ENCODE measurements at regions not wholly inside any gene's neighbourhood (a gene's known extent, or its start where the extent isn't known, plus 50 kb on each side); places are given as distances from the start of the nearest gene placed in this dataset.
"Not testable (repeated sequence)": the region's sequence is repeated elsewhere in the genome, so short reads cannot be mapped to it uniquely, and the experiment has no call there.

- DNase-seq (ENCODE audit: low read depth, low spot score) = no peak
- Histone ChIP-seq H3K9me3 (ENCODE audit: control insufficient read depth, insufficient read depth, low read length) (peaks cover 16% of the 10 kb centered on the region), H3K27me3 (ENCODE audit: control insufficient read depth, insufficient read depth, low read length) (no peaks in the 10 kb centered on the region), H3K27ac (ENCODE audit: low read depth, low read length) (no peak overlapping the region), H3K4me3 (ENCODE audit: low read depth, low read length) (no peak overlapping the region)
- no peak for TF ChIP-seq CTCF (IDR thresholded peaks at IDR 0.05; ENCODE audit: low read depth, low read length)
- ChIA-PET POLR2A (no interaction called here), CTCF (no interaction called here)
Observed at GRCh38 chr17:30677550-30678249, 146.8 kb downstream of the CRLF3 start.

GRCh38 chr17:30675777-30676492 lies 148.6 kb downstream of the CRLF3 start:
- H3K4me3 ChIP-seq (ENCODE audit: low read depth, low read length); H3K27ac ChIP-seq (ENCODE audit: low read depth, low read length); DNase-seq (ENCODE audit: low read depth, low spot score); H3K27me3 ChIP-seq (ENCODE audit: control insufficient read depth, insufficient read depth, low read length); POLR2A ChIA-PET; CTCF ChIA-PET: not testable (repeated sequence)
- peaks cover 16% of the 10 kb centered on the region for H3K9me3 ChIP-seq (ENCODE audit: control insufficient read depth, insufficient read depth, low read length)

GRCh38 chr17:30669217-30669649 lies 155.3 kb downstream of the CRLF3 start:
- H3K27me3 ChIP-seq (ENCODE audit: control insufficient read depth, insufficient read depth, low read length); H3K27ac ChIP-seq (ENCODE audit: low read depth, low read length); POLR2A ChIA-PET; DNase-seq (ENCODE audit: low read depth, low spot score); H3K9me3 ChIP-seq (ENCODE audit: control insufficient read depth, insufficient read depth, low read length); CTCF ChIA-PET; H3K4me3 ChIP-seq (ENCODE audit: low read depth, low read length): not testable (repeated sequence)

- H3K27me3 ChIP-seq (ENCODE audit: control insufficient read depth, insufficient read depth, low read length); CTCF ChIA-PET; H3K4me3 ChIP-seq (ENCODE audit: low read depth, low read length); DNase-seq (ENCODE audit: low read depth, low spot score); H3K27ac ChIP-seq (ENCODE audit: low read depth, low read length); POLR2A ChIA-PET; H3K9me3 ChIP-seq (ENCODE audit: control insufficient read depth, insufficient read depth, low read length): not testable (repeated sequence)
Observed at GRCh38 chr17:30668360-30669181, 155.9 kb downstream of the CRLF3 start.

GRCh38 chr17:30667657-30668359 lies 156.7 kb downstream of the CRLF3 start:
- not testable (repeated sequence) for H3K27ac ChIP-seq (ENCODE audit: low read depth, low read length)
- peak; percentile 44 for DNase-seq (ENCODE audit: low read depth, low spot score)

GRCh38 chr17:30666838-30667656 lies 157.4 kb downstream of the CRLF3 start:
- DNase-seq (ENCODE audit: low read depth, low spot score); H3K27me3 ChIP-seq (ENCODE audit: control insufficient read depth, insufficient read depth, low read length); H3K27ac ChIP-seq (ENCODE audit: low read depth, low read length); CTCF ChIA-PET; POLR2A ChIA-PET; H3K9me3 ChIP-seq (ENCODE audit: control insufficient read depth, insufficient read depth, low read length): not testable (repeated sequence)
- peak overlapping the region; percentile 20; the same call in 1 of the 2 replicates for H3K4me3 ChIP-seq (ENCODE audit: low read depth, low read length)

More at GRCh38 chr17:30667657-30668359, 156.7 kb downstream of the CRLF3 start:
- POLR2A ChIA-PET; H3K27me3 ChIP-seq (ENCODE audit: control insufficient read depth, insufficient read depth, low read length); CTCF ChIA-PET; H3K9me3 ChIP-seq (ENCODE audit: control insufficient read depth, insufficient read depth, low read length): not testable (repeated sequence)
- peak overlapping the region; percentile 52 for H3K4me3 ChIP-seq (ENCODE audit: low read depth, low read length)

- DNase-seq (ENCODE audit: low read depth, low spot score); H3K9me3 ChIP-seq (ENCODE audit: control insufficient read depth, insufficient read depth, low read length); H3K27ac ChIP-seq (ENCODE audit: low read depth, low read length); H3K4me3 ChIP-seq (ENCODE audit: low read depth, low read length); CTCF ChIA-PET; H3K27me3 ChIP-seq (ENCODE audit: control insufficient read depth, insufficient read depth, low read length): not testable (repeated sequence)
- POLR2A ChIA-PET = interaction anchor here (0.6 kb wide), 1 partner anchor 312 kb away, joined by 6 read pairs; no protein-coding TSS in a partner anchor
Observed at GRCh38 chr17:30663727-30664455, 160.6 kb downstream of the CRLF3 start.

GRCh38 chr17:30657148-30657547 lies 167.3 kb downstream of the CRLF3 start:
- H3K27ac ChIP-seq (ENCODE audit: low read depth, low read length); CTCF ChIA-PET; H3K4me3 ChIP-seq (ENCODE audit: low read depth, low read length); H3K27me3 ChIP-seq (ENCODE audit: control insufficient read depth, insufficient read depth, low read length); H3K9me3 ChIP-seq (ENCODE audit: control insufficient read depth, insufficient read depth, low read length); DNase-seq (ENCODE audit: low read depth, low spot score): not testable (repeated sequence)
- POLR2A ChIA-PET = interaction anchor here (0.6 to 0.7 kb wide), 2 partner anchors 112 to 206 kb away, joined by 3 to 4 read pairs; no protein-coding TSS in a partner anchor

GRCh38 chr17:30653038-30653437 lies 171.5 kb downstream of the CRLF3 start:
- CTCF ChIA-PET; POLR2A ChIA-PET; H3K4me3 ChIP-seq (ENCODE audit: low read depth, low read length); DNase-seq (ENCODE audit: low read depth, low spot score); H3K27ac ChIP-seq (ENCODE audit: low read depth, low read length); H3K9me3 ChIP-seq (ENCODE audit: control insufficient read depth, insufficient read depth, low read length); H3K27me3 ChIP-seq (ENCODE audit: control insufficient read depth, insufficient read depth, low read length): not testable (repeated sequence)

All from AG04450 (cell line).